GM21717 (cell line): ENCODE measurements at regions not wholly inside any gene's neighbourhood (a gene's known extent, or its start where the extent isn't known, plus 50 kb on each side); places are given as distances from the start of the nearest gene placed in this dataset.

ENCODE experiments used
- ATAC-seq: cut with Tn5 transposase; IDR thresholded peaks from one replicate; pipeline ENCODE4 v1.9.1; 2021; ENCODE audit warnings: mild to moderate bottlenecking, moderate library complexity; ENCODE audit not compliant: unreplicated experiment

DNA sequence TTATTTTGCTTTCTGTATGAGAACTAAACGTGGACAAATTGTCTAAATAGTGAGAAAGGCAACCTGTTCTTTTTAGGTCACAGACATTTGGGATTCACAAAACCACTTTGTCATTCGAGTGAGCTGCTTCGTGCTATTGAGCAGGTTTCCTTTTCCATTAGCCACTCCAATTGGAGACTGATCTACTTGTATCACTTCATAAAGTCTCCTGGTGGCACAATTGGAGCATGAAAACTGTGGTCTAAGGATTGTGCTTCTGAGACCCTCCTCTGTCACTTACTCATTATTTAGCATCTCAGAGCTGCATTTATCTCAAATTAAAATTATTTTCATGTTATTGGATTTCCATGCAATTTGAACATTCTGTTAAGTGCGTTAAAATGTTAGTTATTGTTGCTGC is 397.7 kb downstream of the TDRD3 start:
- ATAC-seq = no peak

GRCh38 chr13:60790620-60791019 is 393.6 kb downstream of the TDRD3 start:
- ATAC-seq = no peak

GRCh38 chr13:60788156-60788829 is 391.3 kb downstream of the TDRD3 start:
- ATAC-seq = no peak

- ATAC-seq = no peak
These were observed 390.1 kb downstream of the TDRD3 start for GRCh38 chr13:60787083-60787482.

DNA sequence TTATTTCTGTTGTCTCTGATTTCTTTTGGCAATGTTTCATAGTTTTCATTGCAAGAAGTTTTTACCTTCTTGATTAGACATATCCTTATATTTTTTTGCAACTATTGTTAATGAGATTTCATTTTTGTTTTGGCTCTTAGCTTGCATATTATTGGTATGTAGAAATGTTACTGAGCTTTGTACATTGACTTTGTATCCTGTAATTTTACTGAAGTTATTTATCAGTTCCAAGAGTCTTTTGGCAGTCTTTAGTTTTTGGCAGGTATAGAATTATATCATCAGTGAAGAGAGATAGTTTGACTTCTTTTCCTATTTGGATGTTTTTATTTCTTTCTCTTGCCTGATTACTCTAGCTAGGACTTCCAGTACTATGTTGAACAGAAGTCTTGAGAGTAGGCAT is 375.7 kb downstream of the TDRD3 start:
- ATAC-seq = no peak

- no peak for ATAC-seq
These were observed 368.8 kb downstream of the TDRD3 start for GRCh38 chr13:60765700-60766411.

DNA sequence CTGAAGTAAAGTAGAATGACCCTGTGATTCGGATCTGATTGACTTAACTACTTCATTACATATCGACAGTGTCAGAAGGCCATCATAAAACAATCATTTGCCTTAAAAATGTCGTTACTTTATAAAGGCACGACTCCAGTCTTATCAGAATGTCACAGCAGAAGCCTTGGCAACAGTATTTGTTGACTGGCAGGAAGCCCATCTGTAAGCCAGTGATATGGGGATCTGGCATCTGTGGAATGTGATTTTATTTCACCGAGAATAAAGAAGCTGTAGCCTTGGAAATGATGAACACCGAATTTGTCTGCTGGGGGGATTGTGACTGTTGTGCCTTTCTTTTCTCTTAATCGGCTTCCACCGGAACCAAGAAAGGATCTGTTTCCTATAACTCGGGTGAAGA is 362.5 kb downstream of the TDRD3 start:
- ATAC-seq = no peak

DNA sequence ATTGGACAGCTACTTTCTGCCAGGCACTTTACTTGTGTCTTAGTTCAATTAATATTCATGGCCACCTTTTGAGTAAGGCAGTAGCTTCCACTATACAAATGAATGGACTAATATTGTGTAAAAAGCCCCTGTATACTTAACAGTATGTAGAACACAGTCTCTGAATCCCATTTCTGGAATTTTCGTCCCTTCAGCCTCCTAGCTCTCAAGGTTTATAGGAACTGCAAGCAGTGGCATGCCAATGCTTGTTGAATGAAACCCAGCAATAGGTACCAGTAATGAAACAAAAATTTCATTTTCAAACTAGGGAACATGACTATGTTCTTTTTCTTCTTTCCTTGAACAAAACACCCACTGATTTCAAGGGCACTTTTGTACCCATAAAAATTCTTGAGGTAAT is 361.6 kb downstream of the TDRD3 start:
- no peak for ATAC-seq

DNA sequence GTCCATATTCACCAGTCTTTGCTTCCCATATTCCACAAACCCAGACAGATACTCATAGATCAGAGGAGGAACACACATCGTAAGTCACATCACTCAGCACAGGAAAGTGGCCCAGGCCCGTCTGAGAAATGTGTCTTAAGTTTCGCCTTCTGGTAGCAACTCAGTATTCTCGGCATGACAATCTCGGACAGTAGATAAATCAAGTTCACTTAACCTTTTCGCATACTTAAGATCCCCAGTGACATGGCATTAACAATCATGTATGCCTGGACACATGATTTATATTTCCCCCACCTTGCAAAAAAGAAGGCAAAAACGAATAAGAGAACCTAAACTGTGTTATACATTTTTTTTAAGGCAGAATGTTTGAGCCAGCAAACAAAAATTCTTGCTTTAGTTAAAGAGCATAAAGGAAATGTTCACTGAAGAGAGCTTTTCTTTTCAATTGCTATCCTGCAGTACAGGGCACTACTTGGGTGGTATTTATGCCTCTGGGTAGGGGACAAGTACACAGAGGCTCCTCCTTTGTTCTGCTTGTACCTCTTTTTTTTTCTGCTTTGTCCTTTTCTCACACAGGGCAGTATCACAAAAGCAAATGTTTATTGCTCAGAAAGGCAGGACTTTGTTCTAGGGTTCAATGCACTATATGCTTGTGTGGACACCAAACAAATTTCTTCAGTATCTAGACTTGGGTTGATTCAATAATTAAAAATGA is 360.6 kb downstream of the TDRD3 start:
- no peak for ATAC-seq

DNA sequence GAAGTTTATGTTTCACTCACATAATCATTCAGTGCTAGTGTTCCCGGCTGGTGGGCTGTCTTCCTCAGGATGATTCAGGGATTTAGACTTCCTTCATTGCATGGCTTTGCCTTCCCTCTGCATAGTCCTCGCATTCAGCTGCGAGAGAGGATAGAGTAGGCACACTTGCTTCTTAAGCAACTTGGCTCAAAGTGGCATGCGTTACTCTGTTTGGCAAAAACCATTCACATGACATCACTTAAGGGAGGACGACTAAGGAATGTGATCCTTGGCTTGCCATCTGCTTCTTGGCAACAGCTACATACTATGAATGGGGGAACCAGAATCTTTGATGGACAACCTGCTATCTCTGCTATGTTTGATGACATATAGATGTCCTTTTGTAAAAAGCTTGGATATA is 359.3 kb downstream of the TDRD3 start:
- ATAC-seq = no peak

GRCh38 chr13:60755380-60756163 is 358.6 kb downstream of the TDRD3 start:
- no peak for ATAC-seq

DNA sequence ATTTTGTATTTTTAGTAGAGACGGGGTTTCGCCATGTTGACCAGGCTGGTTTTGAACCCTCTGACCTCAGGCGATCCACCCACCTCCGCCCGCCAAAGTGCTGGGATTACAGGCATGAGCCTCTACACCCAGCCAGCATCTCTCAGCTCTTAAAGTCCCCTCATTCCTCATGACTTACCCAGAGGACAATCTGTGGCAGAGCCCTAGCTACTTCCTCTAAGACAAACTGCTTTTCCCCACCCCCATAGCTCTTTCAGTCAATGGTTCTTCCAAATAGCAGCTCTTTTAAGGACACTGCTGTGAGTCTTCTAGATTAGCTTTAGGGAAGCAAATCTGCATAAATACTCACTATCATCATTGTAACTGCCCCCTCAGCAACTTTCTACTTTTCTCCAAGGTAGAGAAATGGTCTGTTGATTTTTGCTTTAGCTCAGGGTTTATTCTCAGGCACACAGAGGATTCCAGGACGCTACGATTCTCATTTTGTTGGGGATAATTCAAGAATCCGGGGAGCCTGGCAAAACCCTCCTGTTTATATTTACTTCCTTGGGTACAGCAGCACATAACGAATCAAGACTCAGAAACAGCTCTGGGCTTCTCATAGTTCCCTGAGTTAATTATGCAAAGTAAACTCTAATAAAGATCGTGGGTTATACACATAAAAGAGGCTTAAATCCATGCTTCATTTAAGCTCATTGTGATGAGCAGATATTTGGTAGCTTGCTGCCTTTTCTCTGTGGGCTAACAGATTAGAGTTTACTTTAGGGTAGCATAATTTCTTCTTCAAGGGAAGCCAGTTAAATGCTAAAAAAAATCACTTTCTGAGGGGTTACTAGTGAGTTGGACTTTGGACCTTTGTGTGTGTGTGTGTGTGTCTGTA is 357.4 kb downstream of the TDRD3 start:
- no peak for ATAC-seq

- no peak for ATAC-seq
These were observed 356.6 kb downstream of the TDRD3 start for GRCh38 chr13:60753641-60754040.

- no peak for ATAC-seq
These were observed 348.3 kb downstream of the TDRD3 start for GRCh38 chr13:60745343-60745742.

GRCh38 chr13:60733933-60734332 is 336.9 kb downstream of the TDRD3 start:
- ATAC-seq = no peak

DNA sequence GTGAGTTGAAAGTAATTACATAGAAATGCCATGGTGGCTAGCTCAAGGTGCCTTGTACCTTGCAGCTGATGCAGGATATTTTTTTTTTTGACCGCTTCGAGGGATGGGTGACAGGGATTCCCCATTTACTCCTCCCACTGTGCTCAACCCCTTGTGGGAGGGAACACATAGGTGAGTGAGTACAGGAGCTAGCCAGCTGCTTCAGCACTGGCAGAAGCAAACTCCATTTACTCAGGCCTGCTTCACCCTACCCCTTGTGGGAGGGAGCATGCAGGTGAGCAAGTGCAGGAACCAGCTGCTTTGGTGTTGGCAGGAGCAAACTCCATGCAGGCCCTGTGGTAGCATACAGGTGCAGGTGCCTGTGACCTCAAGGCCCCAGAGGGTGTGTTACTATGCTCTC is 330.1 kb downstream of the TDRD3 start:
- no peak for ATAC-seq

DNA sequence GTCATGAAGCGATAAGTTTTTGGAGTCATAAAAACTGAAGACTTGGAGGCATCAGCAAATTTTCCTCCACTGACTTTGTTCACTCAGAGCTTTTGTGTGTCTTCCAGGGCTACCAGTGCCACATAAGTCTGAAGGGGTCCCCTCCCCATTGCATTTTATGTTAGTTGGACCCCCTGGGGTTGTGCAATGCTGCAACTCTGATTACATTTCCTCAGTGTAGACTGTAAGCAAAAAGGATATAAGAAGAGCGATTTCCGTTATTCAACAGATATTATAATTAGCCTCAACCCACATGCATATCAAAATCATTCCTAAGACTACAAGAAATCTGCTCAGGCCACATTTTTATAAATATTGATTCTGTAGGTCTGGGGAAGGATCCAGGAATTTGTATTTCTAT is 324.0 kb downstream of the TDRD3 start:
- ATAC-seq = no peak

- no peak for ATAC-seq
These were observed 323.6 kb downstream of the TDRD3 start for GRCh38 chr13:60720590-60720989.

DNA sequence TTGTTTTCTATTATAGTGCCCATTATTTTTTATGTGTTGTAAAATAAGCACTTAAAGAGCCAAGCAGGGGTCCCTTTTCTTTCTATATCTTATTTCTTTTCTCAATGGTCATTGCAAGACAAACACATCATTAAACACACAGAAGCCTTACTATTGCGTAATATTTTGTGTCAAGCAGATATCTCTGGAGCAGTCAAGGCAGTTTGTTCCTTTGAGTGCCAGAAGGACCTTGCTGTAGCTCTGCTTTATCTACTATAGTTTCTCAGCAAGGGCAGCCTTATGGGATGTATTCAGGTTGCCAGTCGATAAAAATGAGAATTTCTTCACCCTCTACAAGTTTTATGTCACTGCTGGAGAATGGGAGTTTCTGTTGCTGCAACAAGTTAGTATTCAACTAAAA is 319.3 kb downstream of the TDRD3 start:
- no peak for ATAC-seq

DNA sequence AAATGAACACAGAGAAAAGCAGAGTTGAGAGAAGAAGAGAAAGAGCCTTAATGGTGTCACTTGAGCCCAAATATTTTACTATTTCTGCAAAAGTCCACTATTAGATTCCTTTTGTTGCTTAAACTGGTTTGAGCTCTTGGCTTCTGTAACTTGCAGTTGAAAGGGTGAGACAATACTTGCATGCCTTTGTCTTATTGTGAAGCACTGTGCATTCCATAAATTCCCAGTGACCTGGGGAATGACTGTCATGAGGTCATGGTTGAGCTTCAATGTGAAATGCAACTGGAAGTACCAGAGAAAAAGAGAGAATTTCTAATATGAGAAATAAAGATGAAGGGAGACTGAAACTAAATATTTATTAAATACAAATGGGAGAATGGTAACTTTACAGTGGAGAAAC is 310.9 kb downstream of the TDRD3 start:
- no peak for ATAC-seq
